ENCODE measurements at regions not wholly inside any gene's neighbourhood (a gene's known extent, or its start where the extent isn't known, plus 50 kb on each side); places are given as distances from the start of the nearest gene placed in this dataset.

GRCh38 chr11:101269990-101270660, 140.5 kb upstream of the PGR start:
- H3K36me3 Mint-ChIP-seq (ENCODE audit: low read depth) = no peaks in the 10 kb centered on the region
- H3K9me3 Mint-ChIP-seq = no peaks in the 10 kb centered on the region
- no peak overlapping the region for H3K27ac Mint-ChIP-seq
- Histone ChIP-seq H3K4me2 (no peak overlapping the region), H3K4me3 (no peak overlapping the region), H3F3A (replicated peaks; ENCODE audit: low read depth) (no peaks in the 10 kb centered on the region), H4K20me1 (replicated peaks; ENCODE audit: insufficient read depth) (no peaks in the 10 kb centered on the region), H3K27me3 (ENCODE audit: insufficient read depth) (no peaks in the 10 kb centered on the region), H3K79me2 (replicated peaks; ENCODE audit: insufficient read depth) (no peaks in the 10 kb centered on the region), H3K4me1 (ENCODE audit: insufficient read depth) (no peaks in the 10 kb centered on the region), H3K36me3 (ENCODE audit: insufficient read depth) (no peaks in the 10 kb centered on the region), H3K27ac (ENCODE audit: low read depth) (no peak overlapping the region), H3K9me2 (ENCODE audit: insufficient read depth) (0 out of 2 replicates have a peak, but pooled peaks cover 5% of the 10 kb centered on the region), H2AFZ (no peak overlapping the region)
- ATAC-seq = no peak
- TF ChIP-seq EZH2phosphoT487 (IDR thresholded peaks at IDR 0.05; ENCODE audit: unreplicated experiment) (no peak), NANOG (IDR thresholded peaks at IDR 0.05; ENCODE audit: borderline replicate concordance) (no peak), ZNF462 (CRISPR knock-in tag; IDR thresholded peaks at IDR 0.05) (no peak), ETS1 (IDR thresholded peaks at IDR 0.05) (no peak), JUNB (IDR thresholded peaks at IDR 0.05; ENCODE audit: unreplicated experiment) (no peak), CTCF (conservative IDR thresholded peaks at IDR 0.05; ENCODE audit: low read depth in 2 of 2) (no peak), CREB1 (CRISPR knock-in tag; IDR thresholded peaks at IDR 0.05; ENCODE audit: low read depth) (no peak), ZNF331 (CRISPR knock-in tag; IDR thresholded peaks at IDR 0.05; ENCODE audit: low read depth) (no peak), POLR2AphosphoS5 (IDR thresholded peaks at IDR 0.05; ENCODE audit: low read depth) (no peak), STAT1 (IDR thresholded peaks at IDR 0.05; ENCODE audit: unreplicated experiment) (no peak), ZNF114 (CRISPR knock-in tag; IDR thresholded peaks at IDR 0.05) (no peak)
- DNase-seq (ENCODE audit: low spot score) = no peak
- no peak overlapping the region for H3K4me3 Mint-ChIP-seq
- peaks cover 4% of the 10 kb centered on the region; the same call in 2 of the 3 replicates for H3K4me1 Mint-ChIP-seq
- H3K27me3 Mint-ChIP-seq (ENCODE audit: insufficient read depth, low read depth, poor library complexity) = no peaks in the 10 kb centered on the region

Measured in GM23338 (cell line).